ENCODE measurements at regions not wholly inside any gene's neighbourhood (a gene's known extent, or its start where the extent isn't known, plus 50 kb on each side); places are given as distances from the start of the nearest gene placed in this dataset.

DNA sequence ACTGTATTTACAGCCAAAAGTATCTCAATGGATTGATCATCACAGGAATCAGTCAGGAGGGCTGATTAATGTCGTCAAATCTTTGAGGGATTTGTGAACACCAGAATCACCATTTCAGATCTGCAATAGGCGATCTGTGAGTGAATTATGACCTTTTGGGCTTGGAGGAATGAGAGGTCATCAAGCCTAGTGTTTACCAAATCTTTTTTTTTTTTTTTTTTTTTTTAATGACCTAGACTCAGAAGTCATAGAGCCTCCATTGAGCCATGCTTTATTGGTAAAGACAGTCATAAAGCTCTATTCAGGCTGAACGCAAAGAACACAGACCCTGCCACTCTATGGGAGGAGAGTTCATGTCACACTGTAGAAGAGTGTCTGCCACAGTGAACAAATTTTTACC, 97.7 kb downstream of the SOCS6 start:
- no peak for DNase-seq (ENCODE audit: low spot score)

DNA sequence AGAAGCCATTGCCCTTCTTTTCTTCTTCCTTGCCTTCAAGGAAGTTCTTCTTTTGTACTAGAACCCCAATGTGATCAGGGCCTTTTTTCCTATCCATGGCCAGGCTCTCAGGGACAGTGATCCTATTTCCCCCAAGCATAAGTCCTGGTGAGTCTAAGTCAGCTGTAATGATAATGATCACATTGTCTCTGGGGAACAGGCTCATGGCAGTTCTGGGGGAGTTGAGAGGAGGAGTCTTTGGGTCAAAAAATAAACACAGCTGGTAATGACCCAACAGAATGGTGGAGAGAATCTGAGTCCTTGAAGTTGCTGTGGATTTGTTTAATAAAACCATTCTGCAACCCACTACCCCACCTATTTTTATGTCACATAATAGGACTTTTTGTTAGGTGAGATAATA, 96.6 kb downstream of the SOCS6 start:
- no peak for DNase-seq (ENCODE audit: low spot score)

DNA sequence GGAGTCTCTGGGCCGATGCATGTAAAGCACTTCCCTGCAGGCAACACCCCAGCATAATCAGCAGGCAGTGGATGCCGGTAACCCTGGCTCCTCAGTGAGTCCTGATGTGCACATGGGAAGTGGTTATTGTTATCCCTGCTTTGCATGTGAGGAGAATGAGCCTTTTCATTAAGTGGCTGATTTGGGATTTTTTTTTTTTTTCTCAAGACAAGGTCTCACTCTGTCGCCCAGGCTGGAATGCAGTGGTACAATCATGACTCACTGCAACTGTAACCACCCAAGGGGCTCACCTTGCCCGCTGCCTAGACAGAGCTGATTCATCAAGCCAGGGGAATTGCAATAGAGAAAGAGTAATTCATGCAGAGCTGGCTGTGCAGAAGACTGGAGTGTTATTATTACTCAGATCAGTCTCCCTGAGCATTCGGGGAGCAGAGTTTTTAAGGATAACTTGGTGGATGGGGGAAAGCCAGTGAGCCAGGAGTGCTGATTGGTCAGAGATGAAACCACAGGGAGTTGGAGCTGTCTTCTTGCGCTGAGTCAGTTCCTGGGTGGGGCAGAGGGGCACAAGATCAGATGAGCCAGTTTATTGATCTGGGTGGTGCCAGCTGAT, 95.4 kb downstream of the SOCS6 start:
- no peak for DNase-seq (ENCODE audit: low spot score)

DNA sequence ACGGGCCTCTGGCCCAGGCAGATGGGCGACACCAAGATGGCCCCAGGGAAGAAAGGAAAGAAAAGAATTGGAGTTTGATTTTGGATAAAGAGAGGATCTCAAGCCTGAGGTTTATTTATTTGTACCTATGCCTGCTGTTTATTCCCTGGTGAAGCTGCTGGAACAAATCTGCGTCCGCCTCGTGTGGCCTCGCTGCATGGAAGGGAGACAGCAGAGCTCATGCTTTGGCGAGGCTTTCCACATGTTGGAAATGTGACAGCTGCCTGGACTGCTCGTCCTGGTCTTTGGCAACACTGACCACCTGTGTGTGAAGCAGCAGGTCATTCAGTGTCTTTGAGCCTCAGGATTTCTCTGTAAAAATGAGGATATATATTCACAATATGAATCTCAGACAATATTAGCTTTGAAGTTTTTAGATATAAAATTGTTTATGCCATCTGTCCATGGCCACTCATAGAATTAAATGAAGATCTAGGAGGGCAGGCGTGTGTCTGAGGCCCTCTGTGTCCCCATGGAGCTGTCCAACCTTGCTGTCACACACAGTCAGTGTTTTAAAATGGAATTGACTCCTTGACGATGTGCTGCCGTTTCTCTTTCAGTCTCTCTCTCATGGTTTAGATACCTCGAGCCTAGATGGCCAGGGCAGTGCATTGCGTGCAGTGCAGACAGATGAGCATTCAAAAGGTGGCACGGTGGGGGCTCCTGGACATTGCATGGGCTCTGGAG, 94.3 kb downstream of the SOCS6 start:
- no peak for DNase-seq (ENCODE audit: low spot score)

DNA sequence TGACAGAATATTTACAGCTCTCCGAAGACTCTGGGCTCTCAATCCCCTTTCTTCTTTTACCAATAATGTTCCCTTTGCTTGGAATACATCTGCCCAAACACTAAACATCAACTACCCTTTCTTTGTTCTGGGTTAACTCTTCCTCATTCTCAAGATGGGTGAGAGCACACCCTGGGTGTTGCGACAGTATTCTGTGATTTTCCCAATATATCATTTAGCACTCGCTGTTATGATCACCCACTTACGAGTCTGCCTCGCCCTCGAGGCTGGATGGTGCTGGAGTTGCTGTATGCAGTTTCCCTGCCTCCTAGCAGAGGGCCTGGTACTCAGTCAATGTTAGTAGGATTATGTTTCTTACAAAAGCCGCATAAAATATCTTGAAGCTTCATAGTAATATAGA, 93.2 kb downstream of the SOCS6 start:
- DNase-seq (ENCODE audit: low spot score): no peak

DNA sequence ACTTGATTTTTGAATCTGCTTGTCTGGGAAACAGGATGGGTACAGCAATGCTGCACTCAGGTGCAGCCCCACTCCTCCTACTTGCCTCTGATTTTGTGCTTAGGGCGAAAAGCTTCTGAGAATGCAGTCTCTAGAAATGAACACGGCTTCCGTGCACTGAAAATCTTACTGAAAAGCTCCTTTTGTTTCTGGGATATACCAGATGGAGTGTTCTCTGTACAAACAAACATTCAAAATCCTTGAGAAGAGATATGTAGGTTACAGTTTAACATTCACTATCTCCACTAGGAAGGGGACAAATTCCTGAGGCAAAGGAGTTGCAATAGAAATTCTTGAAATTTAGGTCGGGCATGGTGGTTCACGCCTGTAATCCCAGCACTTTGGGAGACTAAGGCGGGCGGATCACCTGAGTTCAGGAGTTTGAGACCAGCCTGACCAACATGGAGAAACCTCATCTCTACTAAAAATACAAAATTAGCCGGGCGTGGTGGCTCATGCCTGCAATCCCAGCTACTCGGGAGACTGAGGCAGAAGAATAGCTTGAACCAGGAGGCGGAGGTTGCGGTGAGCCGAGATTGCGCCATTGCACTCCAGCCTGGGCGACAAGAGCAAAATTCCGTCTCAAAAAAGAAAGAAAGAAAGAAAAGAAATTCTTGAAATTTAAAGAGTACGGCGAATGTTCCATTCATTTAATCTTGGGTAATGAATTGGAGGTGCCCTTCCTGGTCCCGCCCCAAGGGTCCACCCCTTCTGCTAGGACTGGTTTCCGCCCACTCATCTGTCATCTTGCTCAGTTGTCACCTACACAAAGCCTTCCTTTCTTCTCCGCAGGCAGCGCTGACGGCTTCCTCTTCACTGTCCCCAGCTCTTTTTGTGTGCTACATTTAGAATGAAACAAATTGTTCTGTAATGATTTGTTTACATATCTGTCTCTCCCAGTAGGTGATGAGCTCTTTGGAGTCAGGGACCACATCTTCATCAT, 92.4 kb downstream of the SOCS6 start:
- no peak for DNase-seq (ENCODE audit: low spot score)
